ENCODE measurements at regions not wholly inside any gene's neighbourhood (a gene's known extent, or its start where the extent isn't known, plus 50 kb on each side); places are given as distances from the start of the nearest gene placed in this dataset.
"Not testable (repeated sequence)": the region's sequence is repeated elsewhere in the genome, so short reads cannot be mapped to it uniquely, and the experiment has no call there.

GRCh38 chr7:155232911-155233310, 64.8 kb upstream of the INSIG1 start:
- no peak for TF ChIP-seq CTCF (IDR thresholded peaks at IDR 0.05; ENCODE audit: low read depth, low read length)
- DNase-seq (ENCODE audit: extremely low read depth, low read depth), result no peak

GRCh38 chr7:155233311-155234157, 64.1 kb upstream of the INSIG1 start:
- no peak for TF ChIP-seq CTCF (IDR thresholded peaks at IDR 0.05; ENCODE audit: low read depth, low read length)
- DNase-seq (ENCODE audit: extremely low read depth, low read depth), result no peak

GRCh38 chr7:155234158-155234492, 63.6 kb upstream of the INSIG1 start:
- no peak for TF ChIP-seq CTCF (IDR thresholded peaks at IDR 0.05; ENCODE audit: low read depth, low read length)
- no peak for DNase-seq (ENCODE audit: extremely low read depth, low read depth)

GRCh38 chr7:155234950-155235789, 62.5 kb upstream of the INSIG1 start:
- DNase-seq (ENCODE audit: extremely low read depth, low read depth), result no peak
- TF ChIP-seq CTCF (IDR thresholded peaks at IDR 0.05; ENCODE audit: low read depth, low read length), result no peak

- TF ChIP-seq CTCF (IDR thresholded peaks at IDR 0.05; ENCODE audit: low read depth, low read length), result no peak
- DNase-seq (ENCODE audit: extremely low read depth, low read depth), result no peak
Measured at GRCh38 chr7:155236386-155236785, 61.3 kb upstream of the INSIG1 start.

- TF ChIP-seq CTCF (IDR thresholded peaks at IDR 0.05; ENCODE audit: low read depth, low read length), result no peak
- no peak for DNase-seq (ENCODE audit: extremely low read depth, low read depth)
Measured at GRCh38 chr7:155237297-155237696, 60.4 kb upstream of the INSIG1 start.

- no peak for DNase-seq (ENCODE audit: extremely low read depth, low read depth)
- TF ChIP-seq CTCF (IDR thresholded peaks at IDR 0.05; ENCODE audit: low read depth, low read length), result no peak
Measured at GRCh38 chr7:155237730-155238129, 59.9 kb upstream of the INSIG1 start.

GRCh38 chr7:155239431-155240087, 58.1 kb upstream of the INSIG1 start:
- not testable (repeated sequence) for DNase-seq (ENCODE audit: extremely low read depth, low read depth)
